Gastroesophageal sphincter (tissue), 4 donors: ENCODE measurements at regions not wholly inside any gene's neighbourhood (a gene's known extent, or its start where the extent isn't known, plus 50 kb on each side); places are given as distances from the start of the nearest gene placed in this dataset.
"Not testable (repeated sequence)": the region's sequence is repeated elsewhere in the genome, so short reads cannot be mapped to it uniquely, and the experiment has no call there.

ENCODE experiments used
- ATAC-seq: fragments of 150-250 bp; one replicate; pipeline ENCODE4 v1.9.1; 2016; ENCODE audit warnings: mild to moderate bottlenecking, moderate library complexity
- H3K27ac ChIP-seq, 4 donors: fragments of 200-600 bp; sonication (generic) in 3 of 4; 1 replicate in 3 of 4; 2 replicates in 1 of 4; pipeline ENCODE4 v1.5.1; 2016 to 2019
- H3K27me3 ChIP-seq: fragments of 200-600 bp; sonication (generic); one replicate; pipeline ENCODE4 v1.5.1; 2019
- H3K36me3 ChIP-seq, 2 donors: fragments of 200-600 bp; sonication (generic); one replicate each; pipeline ENCODE4 v1.5.1; 2019; ENCODE audit warnings: control low read depth in 1 of 2
- H3K4me1 ChIP-seq, 3 donors: fragments of 200-600 bp; sonication (generic); 1 replicate in 2 of 3; 2 replicates in 1 of 3; pipeline ENCODE4 v1.5.1; 2016 to 2019; ENCODE audit warnings: control low read depth in 2 of 3
- H3K4me3 ChIP-seq, 2 donors: fragments of 200-600 bp; sonication (generic); one replicate each; pipeline ENCODE4 v1.5.1; 2019; ENCODE audit warnings: mild to moderate bottlenecking in 1 of 2, moderate library complexity in 1 of 2
- H3K9me3 ChIP-seq, 3 donors: fragments of 200-600 bp; sonication (generic); one replicate each; pipeline ENCODE4 v1.5.1; 2017 to 2019; ENCODE audit warnings: control low read depth in 2 of 3
- CTCF ChIP-seq, 4 experiments: fragments of 200-600 bp in 2 of 4; fragments of 450-650 bp in 2 of 4; sonication (generic) in 1 of 4; IDR thresholded peaks; one replicate each; pipeline ENCODE4 v1.5.1; 2017 to 2019; ENCODE audit warnings: antibody characterized with exemption in 4 of 4, mild to moderate bottlenecking in 2 of 4, moderate library complexity in 2 of 4
- EP300 ChIP-seq: sonication (generic); formaldehyde crosslinking; IDR thresholded peaks from one replicate; pipeline ENCODE4 v1.6.1; 2017; ENCODE audit warnings: antibody characterized with exemption, mild to moderate bottlenecking
- POLR2A ChIP-seq, 2 donors: fragments of 450-650 bp; IDR thresholded peaks; one replicate each; pipeline ENCODE4 v1.6.1; 2017; ENCODE audit warnings: antibody characterized with exemption in 2 of 2, mild to moderate bottlenecking in 2 of 2, moderate library complexity in 1 of 2
- POLR2AphosphoS5 ChIP-seq: sonication (generic); formaldehyde crosslinking; IDR thresholded peaks from one replicate; pipeline ENCODE4 v1.6.1; 2017; ENCODE audit warnings: antibody characterized with exemption
- WGBS, 2 donors: methylation state at CpG; one replicate each; pipeline ENCODE4 v1.1.5; 2018; ENCODE audit warnings: low coverage in 1 of 2; 5-methylcytosine and 5-hydroxymethylcytosine counted together

GRCh38 chr15:57797110-57797509 is 90.6 kb downstream of the POLR2M start:
- no peaks in the 10 kb centered on the region for H3K4me1 ChIP-seq
- H3K9me3 ChIP-seq, result no peaks in the 10 kb centered on the region
- no peak overlapping the region for H3K27ac ChIP-seq
- TF ChIP-seq POLR2AphosphoS5 (no peak), CTCF (IDR thresholded peaks at IDR 0.05) (no peak), POLR2A (IDR thresholded peaks at IDR 0.05) (no peak)
- WGBS, 2 donors, result 20 to 68% methylated on average over 1 to 3 of the region's 3 CpGs
- no peak for ATAC-seq
- H3K4me3 ChIP-seq, result no peak overlapping the region
- no peaks in the 10 kb centered on the region for H3K27me3 ChIP-seq
- H3K36me3 ChIP-seq, result no peaks in the 10 kb centered on the region

DNA sequence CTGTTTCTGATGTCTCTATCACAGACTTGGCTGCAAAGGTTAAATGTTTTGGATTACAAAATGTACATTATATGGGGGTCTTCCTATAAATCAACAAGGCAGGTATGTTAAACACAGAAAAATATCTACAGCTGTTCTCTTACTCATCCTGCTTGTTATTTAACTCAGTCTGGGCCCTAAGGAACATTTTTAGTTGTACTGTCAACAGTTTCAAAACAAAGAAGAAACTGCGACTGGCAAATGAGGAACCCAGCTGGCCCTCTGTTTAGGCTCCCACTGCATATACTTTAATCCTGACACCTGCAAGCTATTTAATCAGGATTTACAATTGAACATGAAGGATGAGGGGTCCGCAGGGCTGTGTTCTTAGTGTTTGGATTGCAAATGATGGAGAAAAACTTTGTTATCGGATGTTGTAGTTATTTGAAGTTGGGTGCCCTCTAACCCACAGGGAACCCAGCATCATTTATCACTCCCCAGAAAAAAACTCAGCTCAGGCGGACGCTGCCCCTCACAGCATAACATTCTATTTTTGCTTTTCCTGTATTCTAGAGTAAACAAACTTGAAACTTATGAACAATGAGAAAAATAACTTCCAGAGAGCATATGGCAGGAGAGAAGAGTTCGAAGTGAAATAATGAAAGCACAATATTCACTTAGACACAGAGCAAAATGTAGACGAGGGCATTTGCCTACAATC is 91.2 kb downstream of the POLR2M start:
- Histone ChIP-seq H3K4me1 (no peaks in the 10 kb centered on the region), H3K4me3 (no peak overlapping the region), H3K27me3 (no peaks in the 10 kb centered on the region), H3K36me3 (no peaks in the 10 kb centered on the region), H3K27ac (no peak overlapping the region), H3K9me3 (no peaks in the 10 kb centered on the region)
- no peak for ATAC-seq
- WGBS, 2 donors, result 30 to 49% methylated on average over 5 to 7 of the region's 7 CpGs
- TF ChIP-seq EP300 (no peak), POLR2A (IDR thresholded peaks at IDR 0.05) (no peak), CTCF (IDR thresholded peaks at IDR 0.05) (no peak), POLR2AphosphoS5 (no peak)

GRCh38 chr15:57806003-57806402 is 99.5 kb downstream of the POLR2M start:
- Histone ChIP-seq H3K9me3 (no peaks in the 10 kb centered on the region), H3K27me3 (no peaks in the 10 kb centered on the region), H3K4me1 (no peaks in the 10 kb centered on the region), H3K27ac (no peak overlapping the region), H3K36me3 (no peaks in the 10 kb centered on the region), H3K4me3 (no peak overlapping the region)
- no peak for TF ChIP-seq CTCF (IDR thresholded peaks at IDR 0.05)
- no peak for TF ChIP-seq POLR2AphosphoS5
- no peak for TF ChIP-seq POLR2A (IDR thresholded peaks at IDR 0.05)
- TF ChIP-seq EP300, result no peak
- WGBS, 2 donors, result 75 to 79% methylated on average over 7 of the region's 7 CpGs
- ATAC-seq, result no peak

GRCh38 chr15:57809285-57809684 is 102.8 kb downstream of the POLR2M start:
- not testable (repeated sequence) for H3K27me3 ChIP-seq, H3K4me3 ChIP-seq, H3K27ac ChIP-seq, H3K4me1 ChIP-seq, H3K36me3 ChIP-seq, H3K9me3 ChIP-seq, ATAC-seq
- 92% methylated on average over 6 to 7 of the region's 7 CpGs for WGBS, 2 donors

DNA sequence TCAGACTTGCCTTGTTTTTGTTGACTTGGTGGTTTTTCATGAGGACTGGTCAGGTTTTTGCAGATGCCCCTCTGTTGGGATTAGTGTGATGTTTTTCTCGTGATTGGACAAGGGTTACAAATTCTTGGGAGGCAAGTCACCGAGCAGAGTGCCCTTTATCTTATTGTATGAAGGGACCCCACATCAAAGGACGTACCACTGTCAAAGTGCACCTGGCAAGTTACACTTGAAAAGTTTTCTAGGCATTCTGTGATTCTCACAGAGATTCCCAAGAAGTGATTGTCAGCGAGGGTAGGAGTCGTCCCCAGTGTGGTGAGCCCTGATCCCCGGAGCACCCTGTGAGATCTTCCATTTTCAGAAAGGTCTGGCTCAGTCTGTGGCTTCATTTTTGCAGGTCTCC is 110.1 kb downstream of the POLR2M start:
- WGBS, 2 donors, result 80% methylated on average over 5 of the region's 6 CpGs; no CpG with 5 or more reads in 1 of the 2 donors
- TF ChIP-seq EP300 (no peak), CTCF (IDR thresholded peaks at IDR 0.05) (no peak)
- H3K4me3 ChIP-seq, result no peak overlapping the region
- no peak overlapping the region for H3K27ac ChIP-seq
- no peaks in the 10 kb centered on the region for H3K36me3 ChIP-seq
- no peak for ATAC-seq
- no peaks in the 10 kb centered on the region for H3K9me3 ChIP-seq
- no peaks in the 10 kb centered on the region for H3K4me1 ChIP-seq
- H3K27me3 ChIP-seq, result peaks cover 5% of the 10 kb centered on the region
